Activated CD4-positive, alpha-beta T cell treated with anti-CD3 and anti-CD28 coated beads, Interleukin-2, amount 10 ng/mL, durations not matched to agents 7 days and 5 days (primary cell): ENCODE measurements at regions not wholly inside any gene's neighbourhood (a gene's known extent, or its start where the extent isn't known, plus 50 kb on each side); places are given as distances from the start of the nearest gene placed in this dataset.

ENCODE experiments used
- CTCF ChIA-PET: fragments of 350-600 bp; sonication (Branson Sonifier 250); formaldehyde crosslinking; loops from one replicate; lab custom pipeline; 2021; ENCODE audit warnings: antibody characterized with exemption; lab: Charles Lee
- POLR2A ChIA-PET: fragments of 350-600 bp; sonication (Branson Sonifier 250); formaldehyde crosslinking; loops from one replicate; lab custom pipeline; 2021; ENCODE audit warnings: antibody characterized with exemption; lab: Charles Lee
- DNase-seq: peaks from one replicate; pipeline ENCODE4 v3.0.0-alpha.2; 2020
- H3K27ac Mint-ChIP-seq: one replicate; pipeline ENCODE4 v1.8.0; 2021; ENCODE audit warnings: mild to moderate bottlenecking, moderate library complexity, mixed read lengths
- H3K27me3 Mint-ChIP-seq: one replicate; pipeline ENCODE4 v1.8.0; 2021; ENCODE audit warnings: mixed read lengths
- H3K36me3 Mint-ChIP-seq: one replicate; pipeline ENCODE4 v1.8.0; 2021; ENCODE audit warnings: low read depth, mixed read lengths
- H3K4me1 Mint-ChIP-seq: one replicate; pipeline ENCODE4 v1.8.0; 2021; ENCODE audit warnings: mixed read lengths
- H3K4me3 Mint-ChIP-seq: one replicate; pipeline ENCODE4 v1.8.0; 2021; ENCODE audit warnings: mild to moderate bottlenecking, moderate library complexity, mixed read lengths
- H3K9me3 Mint-ChIP-seq: one replicate; pipeline ENCODE4 v1.8.0; 2021; ENCODE audit warnings: mixed read lengths

- H3K27me3 Mint-ChIP-seq = no peaks in the 10 kb centered on the region
- no peaks in the 10 kb centered on the region for H3K9me3 Mint-ChIP-seq
- no peak overlapping the region for H3K27ac Mint-ChIP-seq
- ChIA-PET POLR2A (no interaction called here), CTCF (no interaction called here)
- no peak for DNase-seq
- peaks cover 2% of the 10 kb centered on the region for H3K36me3 Mint-ChIP-seq
- H3K4me3 Mint-ChIP-seq = no peak overlapping the region
- H3K4me1 Mint-ChIP-seq = peaks cover 27% of the 10 kb centered on the region
Observed at GRCh38 chr2:236964291-236964690, 121.4 kb upstream of the COPS8 start.

GRCh38 chr2:236965021-236965840 lies 120.5 kb upstream of the COPS8 start:
- H3K4me1 Mint-ChIP-seq = peaks cover 36% of the 10 kb centered on the region
- CTCF ChIA-PET = interaction anchor here (0.5 kb wide), 1 partner anchor 1052 kb away, joined by 4 read pairs; no protein-coding TSS in a partner anchor
- H3K27ac Mint-ChIP-seq = no peak overlapping the region
- H3K27me3 Mint-ChIP-seq = no peaks in the 10 kb centered on the region
- DNase-seq = no peak
- POLR2A ChIA-PET = no interaction called here
- H3K4me3 Mint-ChIP-seq = no peak overlapping the region
- peaks cover 4% of the 10 kb centered on the region for H3K36me3 Mint-ChIP-seq
- no peaks in the 10 kb centered on the region for H3K9me3 Mint-ChIP-seq

GRCh38 chr2:236965841-236966096 lies 119.9 kb upstream of the COPS8 start:
- H3K27ac Mint-ChIP-seq = no peak overlapping the region
- DNase-seq = no peak
- H3K27me3 Mint-ChIP-seq = no peaks in the 10 kb centered on the region
- H3K4me1 Mint-ChIP-seq = peaks cover 38% of the 10 kb centered on the region
- CTCF ChIA-PET = no interaction called here
- no peak overlapping the region for H3K4me3 Mint-ChIP-seq
- peaks cover 4% of the 10 kb centered on the region for H3K36me3 Mint-ChIP-seq
- POLR2A ChIA-PET = no interaction called here
- no peaks in the 10 kb centered on the region for H3K9me3 Mint-ChIP-seq

GRCh38 chr2:236967499-236967783 lies 118.2 kb upstream of the COPS8 start:
- H3K4me1 Mint-ChIP-seq = peaks cover 38% of the 10 kb centered on the region
- no peak overlapping the region for H3K27ac Mint-ChIP-seq
- H3K36me3 Mint-ChIP-seq = peaks cover 4% of the 10 kb centered on the region
- H3K9me3 Mint-ChIP-seq = no peaks in the 10 kb centered on the region
- POLR2A ChIA-PET = no interaction called here
- CTCF ChIA-PET = no interaction called here
- H3K27me3 Mint-ChIP-seq = peaks cover under 1% of the 10 kb centered on the region
- no peak for DNase-seq
- H3K4me3 Mint-ChIP-seq = no peak overlapping the region

GRCh38 chr2:236968101-236968879 lies 117.4 kb upstream of the COPS8 start:
- ChIA-PET POLR2A (no interaction called here), CTCF (no interaction called here)
- H3K4me1 Mint-ChIP-seq = peaks cover 38% of the 10 kb centered on the region
- H3K27me3 Mint-ChIP-seq = peaks cover 6% of the 10 kb centered on the region
- H3K36me3 Mint-ChIP-seq = peaks cover 4% of the 10 kb centered on the region
- no peaks in the 10 kb centered on the region for H3K9me3 Mint-ChIP-seq
- peak overlapping the region; percentile 94 for H3K27ac Mint-ChIP-seq
- peak; percentile 30 for DNase-seq
- H3K4me3 Mint-ChIP-seq = peak overlapping the region; percentile 4

- H3K9me3 Mint-ChIP-seq = no peaks in the 10 kb centered on the region
- H3K27me3 Mint-ChIP-seq = peaks cover 6% of the 10 kb centered on the region
- peaks cover 38% of the 10 kb centered on the region for H3K4me1 Mint-ChIP-seq
- no peak for DNase-seq
- peak overlapping the region; percentile 62 for H3K4me3 Mint-ChIP-seq
- peak overlapping the region; percentile 94 for H3K27ac Mint-ChIP-seq
- peaks cover 4% of the 10 kb centered on the region for H3K36me3 Mint-ChIP-seq
- POLR2A ChIA-PET = no interaction called here
- CTCF ChIA-PET = no interaction called here
Observed at GRCh38 chr2:236968880-236969534, 116.7 kb upstream of the COPS8 start.

- H3K27ac Mint-ChIP-seq = peak overlapping the region; percentile 94
- peaks cover 38% of the 10 kb centered on the region for H3K4me1 Mint-ChIP-seq
- ChIA-PET POLR2A (no interaction called here), CTCF (no interaction called here)
- peaks cover 4% of the 10 kb centered on the region for H3K36me3 Mint-ChIP-seq
- no peaks in the 10 kb centered on the region for H3K9me3 Mint-ChIP-seq
- H3K27me3 Mint-ChIP-seq = peaks cover 6% of the 10 kb centered on the region
- peak overlapping the region; percentile 62 for H3K4me3 Mint-ChIP-seq
- peak; percentile 43 for DNase-seq
Observed at GRCh38 chr2:236969767-236970655, 115.7 kb upstream of the COPS8 start.

- POLR2A ChIA-PET = no interaction called here
- peaks cover 4% of the 10 kb centered on the region for H3K36me3 Mint-ChIP-seq
- peaks cover 38% of the 10 kb centered on the region for H3K4me1 Mint-ChIP-seq
- no peak overlapping the region for H3K4me3 Mint-ChIP-seq
- H3K9me3 Mint-ChIP-seq = no peaks in the 10 kb centered on the region
- DNase-seq = no peak
- CTCF ChIA-PET = no interaction called here
- peaks cover 6% of the 10 kb centered on the region for H3K27me3 Mint-ChIP-seq
- H3K27ac Mint-ChIP-seq = peak overlapping the region; percentile 94
Observed at GRCh38 chr2:236970656-236971010, 115.1 kb upstream of the COPS8 start.

GRCh38 chr2:236971131-236971821 lies 114.4 kb upstream of the COPS8 start:
- H3K4me1 Mint-ChIP-seq = peaks cover 38% of the 10 kb centered on the region
- ChIA-PET POLR2A (no interaction called here), CTCF (no interaction called here)
- DNase-seq = no peak
- H3K27ac Mint-ChIP-seq = no peak overlapping the region
- H3K4me3 Mint-ChIP-seq = no peak overlapping the region
- H3K9me3 Mint-ChIP-seq = no peaks in the 10 kb centered on the region
- peaks cover 8% of the 10 kb centered on the region for H3K27me3 Mint-ChIP-seq
- peaks cover 4% of the 10 kb centered on the region for H3K36me3 Mint-ChIP-seq

- DNase-seq = no peak
- H3K4me1 Mint-ChIP-seq = peaks cover 34% of the 10 kb centered on the region
- H3K36me3 Mint-ChIP-seq = peaks cover 4% of the 10 kb centered on the region
- POLR2A ChIA-PET = no interaction called here
- CTCF ChIA-PET = no interaction called here
- peaks cover 8% of the 10 kb centered on the region for H3K27me3 Mint-ChIP-seq
- no peak overlapping the region for H3K4me3 Mint-ChIP-seq
- H3K27ac Mint-ChIP-seq = peak overlapping the region; percentile 57
- H3K9me3 Mint-ChIP-seq = no peaks in the 10 kb centered on the region
Observed at GRCh38 chr2:236971919-236972381, 113.7 kb upstream of the COPS8 start.

- H3K4me3 Mint-ChIP-seq = no peak overlapping the region
- DNase-seq = no peak
- no peaks in the 10 kb centered on the region for H3K9me3 Mint-ChIP-seq
- no peak overlapping the region for H3K27ac Mint-ChIP-seq
- H3K36me3 Mint-ChIP-seq = peaks cover 4% of the 10 kb centered on the region
- ChIA-PET POLR2A (no interaction called here), CTCF (no interaction called here)
- H3K27me3 Mint-ChIP-seq = peaks cover 8% of the 10 kb centered on the region
- peaks cover 26% of the 10 kb centered on the region for H3K4me1 Mint-ChIP-seq
Observed at GRCh38 chr2:236972491-236973342, 113.0 kb upstream of the COPS8 start.
